ENCODE measurements at regions not wholly inside any gene's neighbourhood (a gene's known extent, or its start where the extent isn't known, plus 50 kb on each side); places are given as distances from the start of the nearest gene placed in this dataset.

DNA sequence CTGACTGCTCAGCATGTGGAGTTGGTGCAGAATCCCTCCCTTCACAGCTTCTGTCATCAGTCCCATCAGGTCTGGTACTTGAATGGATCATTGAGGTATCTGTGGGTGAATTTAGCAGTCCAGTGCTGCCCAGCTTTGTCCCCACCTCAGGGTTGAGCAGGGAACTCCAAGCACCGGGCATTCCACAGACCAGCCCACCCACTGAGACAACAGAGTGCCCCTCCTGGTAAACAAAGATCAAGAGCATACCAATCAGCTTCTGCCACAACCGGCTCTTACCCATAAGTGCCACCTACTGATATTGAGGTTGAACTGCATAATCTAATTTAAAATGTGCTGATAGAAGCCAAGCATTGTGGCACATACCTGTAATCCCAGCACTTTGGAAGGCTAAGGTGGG lies 57.1 kb upstream of the FXR1 start:
- DNase-seq (ENCODE audit: extremely low read depth, low read depth) = no peak
- TF ChIP-seq, protein P1, sequence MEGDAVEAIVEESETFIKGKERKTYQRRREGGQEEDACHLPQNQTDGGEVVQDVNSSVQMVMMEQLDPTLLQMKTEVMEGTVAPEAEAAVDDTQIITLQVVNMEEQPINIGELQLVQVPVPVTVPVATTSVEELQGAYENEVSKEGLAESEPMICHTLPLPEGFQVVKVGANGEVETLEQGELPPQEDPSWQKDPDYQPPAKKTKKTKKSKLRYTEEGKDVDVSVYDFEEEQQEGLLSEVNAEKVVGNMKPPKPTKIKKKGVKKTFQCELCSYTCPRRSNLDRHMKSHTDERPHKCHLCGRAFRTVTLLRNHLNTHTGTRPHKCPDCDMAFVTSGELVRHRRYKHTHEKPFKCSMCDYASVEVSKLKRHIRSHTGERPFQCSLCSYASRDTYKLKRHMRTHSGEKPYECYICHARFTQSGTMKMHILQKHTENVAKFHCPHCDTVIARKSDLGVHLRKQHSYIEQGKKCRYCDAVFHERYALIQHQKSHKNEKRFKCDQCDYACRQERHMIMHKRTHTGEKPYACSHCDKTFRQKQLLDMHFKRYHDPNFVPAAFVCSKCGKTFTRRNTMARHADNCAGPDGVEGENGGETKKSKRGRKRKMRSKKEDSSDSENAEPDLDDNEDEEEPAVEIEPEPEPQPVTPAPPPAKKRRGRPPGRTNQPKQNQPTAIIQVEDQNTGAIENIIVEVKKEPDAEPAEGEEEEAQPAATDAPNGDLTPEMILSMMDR (IDR thresholded peaks at IDR 0.05; ENCODE audit: low read depth, low read length, missing control alignments) = no peak
- H3K4me3 ChIP-seq (replicated peaks; ENCODE audit: low read depth, low read length) = no peak overlapping the region

- no peak overlapping the region for H3K4me3 ChIP-seq (replicated peaks; ENCODE audit: low read depth, low read length)
- TF ChIP-seq, protein P1 (IDR thresholded peaks at IDR 0.05; ENCODE audit: low read depth, low read length, missing control alignments) = no peak
- DNase-seq (ENCODE audit: extremely low read depth, low read depth) = no peak
These were observed 56.5 kb upstream of the FXR1 start for GRCh38 chr3:180855956-180856355.

- TF ChIP-seq, protein P1 (IDR thresholded peaks at IDR 0.05; ENCODE audit: low read depth, low read length, missing control alignments) = no peak
- H3K4me3 ChIP-seq (replicated peaks; ENCODE audit: low read depth, low read length) = no peak overlapping the region
- no peak for DNase-seq (ENCODE audit: extremely low read depth, low read depth)
These were observed 52.2 kb upstream of the FXR1 start for GRCh38 chr3:180860180-180860858.
